ENCODE measurements at regions not wholly inside any gene's neighbourhood (a gene's known extent, or its start where the extent isn't known, plus 50 kb on each side); places are given as distances from the start of the nearest gene placed in this dataset.
"Not testable (repeated sequence)": the region's sequence is repeated elsewhere in the genome, so short reads cannot be mapped to it uniquely, and the experiment has no call there.

- H3K4me3 ChIP-seq (ENCODE audit: low read length); H3K9me3 ChIP-seq (ENCODE audit: low read length); H3K79me2 ChIP-seq (ENCODE audit: low read length); ATAC-seq; intact Hi-C loops (cut with micrococcal nuclease); H4K20me1 ChIP-seq (ENCODE audit: low read length); H2AFZ ChIP-seq (ENCODE audit: low read length); H3K36me3 ChIP-seq (ENCODE audit: low read depth, low read length); DNase-seq; H3F3A ChIP-seq (ENCODE audit: low read length, unreplicated experiment); CTCF ChIA-PET; H3K27me3 ChIP-seq (ENCODE audit: low read length); H3K9ac ChIP-seq (ENCODE audit: low read length); BruUV-seq (replicated peaks); H3K27ac ChIP-seq (ENCODE audit: low read length); H3K4me2 ChIP-seq (ENCODE audit: low read length); H3K9me2 ChIP-seq (replicated peaks; ENCODE audit: low read length); POLR2A ChIA-PET (ENCODE audit: unreplicated experiment); H3K4me1 ChIP-seq (ENCODE audit: insufficient read depth, low read length): not testable (repeated sequence)
Measured at GRCh38 chr17:20695871-20696270, 116.3 kb downstream of the CDRT15L2 start.

- CTCF ChIA-PET; BruUV-seq (replicated peaks); H2AFZ ChIP-seq (ENCODE audit: low read length): not testable (repeated sequence)
Measured at GRCh38 chr17:20698463-20699206, 119.1 kb downstream of the CDRT15L2 start.

GRCh38 chr17:20700528-20700927 lies 121.0 kb downstream of the CDRT15L2 start:
- H3K9ac ChIP-seq (ENCODE audit: low read length); H4K20me1 ChIP-seq (ENCODE audit: low read length); H3K9me2 ChIP-seq (replicated peaks; ENCODE audit: low read length); H3K4me3 ChIP-seq (ENCODE audit: low read length); CTCF ChIA-PET; POLR2A ChIA-PET (ENCODE audit: unreplicated experiment); H3K79me2 ChIP-seq (ENCODE audit: low read length); H3K9me3 ChIP-seq (ENCODE audit: low read length); H3F3A ChIP-seq (ENCODE audit: low read length, unreplicated experiment); H2AFZ ChIP-seq (ENCODE audit: low read length); H3K27me3 ChIP-seq (ENCODE audit: low read length); BruUV-seq (replicated peaks); intact Hi-C loops (cut with micrococcal nuclease); H3K36me3 ChIP-seq (ENCODE audit: low read depth, low read length); ATAC-seq; H3K4me1 ChIP-seq (ENCODE audit: insufficient read depth, low read length); H3K4me2 ChIP-seq (ENCODE audit: low read length): not testable (repeated sequence)
- peak; percentile 46 for DNase-seq
- peak overlapping the region; percentile 44; the same call in 1 of the 2 replicates for H3K27ac ChIP-seq (ENCODE audit: low read length)

More at GRCh38 chr17:20698463-20699206, 119.1 kb downstream of the CDRT15L2 start:
- H3K9me3 ChIP-seq (ENCODE audit: low read length); H3K36me3 ChIP-seq (ENCODE audit: low read depth, low read length); H3K79me2 ChIP-seq (ENCODE audit: low read length); intact Hi-C loops (cut with micrococcal nuclease); H3K4me1 ChIP-seq (ENCODE audit: insufficient read depth, low read length); H3F3A ChIP-seq (ENCODE audit: low read length, unreplicated experiment); H3K9ac ChIP-seq (ENCODE audit: low read length); H3K4me3 ChIP-seq (ENCODE audit: low read length); H3K9me2 ChIP-seq (replicated peaks; ENCODE audit: low read length); H3K27me3 ChIP-seq (ENCODE audit: low read length); POLR2A ChIA-PET (ENCODE audit: unreplicated experiment); H4K20me1 ChIP-seq (ENCODE audit: low read length): not testable (repeated sequence)
- Histone ChIP-seq H3K4me2 (ENCODE audit: low read length) (peak overlapping the region; percentile 54), H3K27ac (ENCODE audit: low read length) (peak overlapping the region; percentile 59)
- ATAC-seq, result peak; percentile 35; the same call in 1 of the 2 replicates
- peak; percentile 85 for DNase-seq

GRCh38 chr17:20701366-20701765 lies 121.8 kb downstream of the CDRT15L2 start:
- H3K4me2 ChIP-seq (ENCODE audit: low read length); POLR2A ChIA-PET (ENCODE audit: unreplicated experiment): not testable (repeated sequence)
- H3K27ac ChIP-seq (ENCODE audit: low read length), result 0 out of 2 replicates have a peak overlapping the region, but pooled peaks have one; percentile 39

More at GRCh38 chr17:20701366-20701765, 121.8 kb downstream of the CDRT15L2 start:
- BruUV-seq (replicated peaks); CTCF ChIA-PET; ATAC-seq; H2AFZ ChIP-seq (ENCODE audit: low read length); H3K4me3 ChIP-seq (ENCODE audit: low read length); H3K9me3 ChIP-seq (ENCODE audit: low read length); H3K4me1 ChIP-seq (ENCODE audit: insufficient read depth, low read length); H4K20me1 ChIP-seq (ENCODE audit: low read length); H3K36me3 ChIP-seq (ENCODE audit: low read depth, low read length); H3K9me2 ChIP-seq (replicated peaks; ENCODE audit: low read length); H3K9ac ChIP-seq (ENCODE audit: low read length); H3F3A ChIP-seq (ENCODE audit: low read length, unreplicated experiment); intact Hi-C loops (cut with micrococcal nuclease); H3K79me2 ChIP-seq (ENCODE audit: low read length); H3K27me3 ChIP-seq (ENCODE audit: low read length): not testable (repeated sequence)
- peak; percentile 32 for DNase-seq
